ENCODE measurements at regions not wholly inside any gene's neighbourhood (a gene's known extent, or its start where the extent isn't known, plus 50 kb on each side); places are given as distances from the start of the nearest gene placed in this dataset.

DNA sequence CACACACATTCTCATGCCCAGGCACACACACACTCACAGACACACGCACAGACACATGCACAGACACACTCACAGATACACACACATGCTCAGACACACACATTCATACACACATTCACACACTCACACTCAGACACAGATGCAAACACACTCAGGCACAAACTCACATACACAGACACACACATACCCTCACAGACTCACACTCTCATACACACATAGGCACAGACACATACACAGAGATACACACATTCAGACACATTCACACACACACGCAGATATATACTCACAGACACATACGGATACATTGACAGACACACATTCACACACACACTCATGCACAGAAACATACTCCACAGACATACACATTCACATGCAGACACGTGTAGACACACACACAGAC, 89.6 kb downstream of the RBFOX3 start:
- TF ChIP-seq CTCF (IDR thresholded peaks at IDR 0.05) (no peak), POLR2A (IDR thresholded peaks at IDR 0.05) (no peak), POLR2AphosphoS5 (IDR thresholded peaks at IDR 0.05) (no peak)

Measured in breast epithelium (tissue), 3 donors.